ENCODE measurements at regions not wholly inside any gene's neighbourhood (a gene's known extent, or its start where the extent isn't known, plus 50 kb on each side); places are given as distances from the start of the nearest gene placed in this dataset.
"Not testable (repeated sequence)": the region's sequence is repeated elsewhere in the genome, so short reads cannot be mapped to it uniquely, and the experiment has no call there.

GRCh38 chr5:108467563-108467962 lies 85.7 kb upstream of the FBXL17 start:
- H3K9me3 ChIP-seq (ENCODE audit: control insufficient read depth in 2 of 2, insufficient read depth in 1 of 2, low read depth in 1 of 2, low read length in 1 of 2): no peaks in the 10 kb centered on the region
- no peaks in the 10 kb centered on the region for H3K4me1 ChIP-seq (ENCODE audit: control insufficient read depth in 3 of 3, insufficient read depth in 2 of 3, low read depth in 1 of 3, low read length in 2 of 3)
- 78 to 87% (median 79%) methylated on average over 4 of the region's 4 CpGs for WGBS, 3 donors
- H3K4me3 ChIP-seq (ENCODE audit: low read depth in 1 of 3, low read length in 3 of 3): no peak overlapping the region
- H3K36me3 ChIP-seq (ENCODE audit: control insufficient read depth in 3 of 3, insufficient read depth in 2 of 3, low read depth in 1 of 3, low read length in 3 of 3): no peaks in the 10 kb centered on the region
- no peaks in the 10 kb centered on the region for H3K27me3 ChIP-seq (ENCODE audit: control insufficient read depth in 3 of 3, insufficient read depth in 3 of 3, low read length in 3 of 3)
- DNase-seq (no peak), FAIRE-seq (no peak)
- no peak overlapping the region for H3K27ac ChIP-seq (ENCODE audit: low read depth in 1 of 3, low read length in 2 of 3)

GRCh38 chr5:108461628-108462367 lies 79.9 kb upstream of the FBXL17 start:
- Histone ChIP-seq H3K4me3 (ENCODE audit: low read depth in 1 of 3, low read length in 3 of 3) (no peak overlapping the region), H3K27ac (ENCODE audit: low read depth in 1 of 3, low read length in 2 of 3) (no peak overlapping the region), H3K27me3 (ENCODE audit: control insufficient read depth in 3 of 3, insufficient read depth in 3 of 3, low read length in 3 of 3) (peaks cover 0 to 5% (median 0%) of the 10 kb centered on the region in 3 donors), H3K9me3 (ENCODE audit: control insufficient read depth in 2 of 2, insufficient read depth in 1 of 2, low read depth in 1 of 2, low read length in 1 of 2) (no peaks in the 10 kb centered on the region), H3K4me1 (ENCODE audit: control insufficient read depth in 3 of 3, insufficient read depth in 2 of 3, low read depth in 1 of 3, low read length in 2 of 3) (no peaks in the 10 kb centered on the region), H3K36me3 (ENCODE audit: control insufficient read depth in 3 of 3, insufficient read depth in 2 of 3, low read depth in 1 of 3, low read length in 3 of 3) (no peaks in the 10 kb centered on the region)
- DNase-seq: no peak
- WGBS, 3 donors: 61 to 81% (median 69%) methylated on average over 1 of the region's 1 CpG
- FAIRE-seq: no peak

- H3K27ac ChIP-seq (ENCODE audit: low read depth in 1 of 3, low read length in 2 of 3): no peak overlapping the region
- WGBS, 3 donors: 57 to 74% (median 64%) methylated on average over 2 of the region's 2 CpGs
Measured at GRCh38 chr5:108459769-108460168, 77.9 kb upstream of the FBXL17 start.

GRCh38 chr5:108451269-108451668 lies 69.4 kb upstream of the FBXL17 start:
- H3K27ac ChIP-seq (ENCODE audit: low read depth in 1 of 3, low read length in 2 of 3): no peak overlapping the region
- no peaks in the 10 kb centered on the region for H3K4me1 ChIP-seq (ENCODE audit: control insufficient read depth in 3 of 3, insufficient read depth in 2 of 3, low read depth in 1 of 3, low read length in 2 of 3)
- H3K27me3 ChIP-seq (ENCODE audit: control insufficient read depth in 3 of 3, insufficient read depth in 3 of 3, low read length in 3 of 3): no peaks in the 10 kb centered on the region
- FAIRE-seq: no peak
- H3K9me3 ChIP-seq (ENCODE audit: control insufficient read depth in 2 of 2, insufficient read depth in 1 of 2, low read depth in 1 of 2, low read length in 1 of 2): peaks cover 0 to 12% of the 10 kb centered on the region in 2 donors
- no peak overlapping the region for H3K4me3 ChIP-seq (ENCODE audit: low read depth in 1 of 3, low read length in 3 of 3)
- no peaks in the 10 kb centered on the region for H3K36me3 ChIP-seq (ENCODE audit: control insufficient read depth in 3 of 3, insufficient read depth in 2 of 3, low read depth in 1 of 3, low read length in 3 of 3)
- DNase-seq: no peak

More at GRCh38 chr5:108459769-108460168, 77.9 kb upstream of the FBXL17 start:
- Histone ChIP-seq H3K9me3 (ENCODE audit: control insufficient read depth in 2 of 2, insufficient read depth in 1 of 2, low read depth in 1 of 2, low read length in 1 of 2) (peaks cover 0 to under 1% of the 10 kb centered on the region in 2 donors), H3K4me1 (ENCODE audit: control insufficient read depth in 3 of 3, insufficient read depth in 2 of 3, low read depth in 1 of 3, low read length in 2 of 3) (no peaks in the 10 kb centered on the region), H3K27me3 (ENCODE audit: control insufficient read depth in 3 of 3, insufficient read depth in 3 of 3, low read length in 3 of 3) (peaks cover 0 to 5% (median 0%) of the 10 kb centered on the region in 3 donors), H3K4me3 (ENCODE audit: low read depth in 1 of 3, low read length in 3 of 3) (no peak overlapping the region), H3K36me3 (ENCODE audit: control insufficient read depth in 3 of 3, insufficient read depth in 2 of 3, low read depth in 1 of 3, low read length in 3 of 3) (no peaks in the 10 kb centered on the region)
- DNase-seq (no peak), FAIRE-seq (no peak)

- not testable (repeated sequence) for H3K27me3 ChIP-seq (ENCODE audit: control insufficient read depth in 3 of 3, insufficient read depth in 3 of 3, low read length in 3 of 3); H3K27ac ChIP-seq (ENCODE audit: low read depth in 1 of 3, low read length in 2 of 3); FAIRE-seq; H3K4me3 ChIP-seq (ENCODE audit: low read depth in 1 of 3, low read length in 3 of 3); H3K36me3 ChIP-seq (ENCODE audit: control insufficient read depth in 3 of 3, insufficient read depth in 2 of 3, low read depth in 1 of 3, low read length in 3 of 3); H3K4me1 ChIP-seq (ENCODE audit: control insufficient read depth in 3 of 3, insufficient read depth in 2 of 3, low read depth in 1 of 3, low read length in 2 of 3); H3K9me3 ChIP-seq (ENCODE audit: control insufficient read depth in 2 of 2, insufficient read depth in 1 of 2, low read depth in 1 of 2, low read length in 1 of 2); DNase-seq
- 93 to 97% (median 97%) methylated on average over 3 of the region's 3 CpGs for WGBS, 3 donors
Measured at GRCh38 chr5:108444130-108444529, 62.2 kb upstream of the FBXL17 start.

- H3K9me3 ChIP-seq (ENCODE audit: control insufficient read depth in 2 of 2, insufficient read depth in 1 of 2, low read depth in 1 of 2, low read length in 1 of 2); FAIRE-seq; H3K4me3 ChIP-seq (ENCODE audit: low read depth in 1 of 3, low read length in 3 of 3); H3K27ac ChIP-seq (ENCODE audit: low read depth in 1 of 3, low read length in 2 of 3); H3K4me1 ChIP-seq (ENCODE audit: control insufficient read depth in 3 of 3, insufficient read depth in 2 of 3, low read depth in 1 of 3, low read length in 2 of 3); H3K27me3 ChIP-seq (ENCODE audit: control insufficient read depth in 3 of 3, insufficient read depth in 3 of 3, low read length in 3 of 3); DNase-seq; H3K36me3 ChIP-seq (ENCODE audit: control insufficient read depth in 3 of 3, insufficient read depth in 2 of 3, low read depth in 1 of 3, low read length in 3 of 3): not testable (repeated sequence)
- 88 to 92% (median 90%) methylated on average over 20 to 24 of the region's 24 CpGs for WGBS, 3 donors
Measured at GRCh38 chr5:108442063-108442651, 60.3 kb upstream of the FBXL17 start.

- no peak overlapping the region for H3K4me3 ChIP-seq (ENCODE audit: low read depth in 1 of 3, low read length in 3 of 3)
- H3K9me3 ChIP-seq (ENCODE audit: control insufficient read depth in 2 of 2, insufficient read depth in 1 of 2, low read depth in 1 of 2, low read length in 1 of 2): no peaks in the 10 kb centered on the region
- no peak overlapping the region for H3K27ac ChIP-seq (ENCODE audit: low read depth in 1 of 3, low read length in 2 of 3)
- no peaks in the 10 kb centered on the region for H3K36me3 ChIP-seq (ENCODE audit: control insufficient read depth in 3 of 3, insufficient read depth in 2 of 3, low read depth in 1 of 3, low read length in 3 of 3)
- DNase-seq: no peak
- 75 to 100% (median 76%) methylated on average over 1 of the region's 1 CpG for WGBS, 3 donors
- no peaks in the 10 kb centered on the region for H3K4me1 ChIP-seq (ENCODE audit: control insufficient read depth in 3 of 3, insufficient read depth in 2 of 3, low read depth in 1 of 3, low read length in 2 of 3)
- peaks cover 0 to 2% (median 0%) of the 10 kb centered on the region in 3 donors for H3K27me3 ChIP-seq (ENCODE audit: control insufficient read depth in 3 of 3, insufficient read depth in 3 of 3, low read length in 3 of 3)
- FAIRE-seq: no peak
Measured at GRCh38 chr5:108437425-108437824, 55.5 kb upstream of the FBXL17 start.

- FAIRE-seq (no peak), DNase-seq (no peak)
- Histone ChIP-seq H3K27me3 (ENCODE audit: control insufficient read depth in 3 of 3, insufficient read depth in 3 of 3, low read length in 3 of 3) (peaks cover 0 to 2% (median 0%) of the 10 kb centered on the region in 3 donors), H3K27ac (ENCODE audit: low read depth in 1 of 3, low read length in 2 of 3) (no peak overlapping the region), H3K9me3 (ENCODE audit: control insufficient read depth in 2 of 2, insufficient read depth in 1 of 2, low read depth in 1 of 2, low read length in 1 of 2) (no peaks in the 10 kb centered on the region), H3K4me1 (ENCODE audit: control insufficient read depth in 3 of 3, insufficient read depth in 2 of 3, low read depth in 1 of 3, low read length in 2 of 3) (no peaks in the 10 kb centered on the region), H3K36me3 (ENCODE audit: control insufficient read depth in 3 of 3, insufficient read depth in 2 of 3, low read depth in 1 of 3, low read length in 3 of 3) (no peaks in the 10 kb centered on the region), H3K4me3 (ENCODE audit: low read depth in 1 of 3, low read length in 3 of 3) (no peak overlapping the region)
- 84 to 95% (median 86%) methylated on average over 5 of the region's 5 CpGs for WGBS, 3 donors
Measured at GRCh38 chr5:108436696-108437095, 54.8 kb upstream of the FBXL17 start.

Data from small intestine (tissue), 7 donors.